ENCODE measurements at regions not wholly inside any gene's neighbourhood (a gene's known extent, or its start where the extent isn't known, plus 50 kb on each side); places are given as distances from the start of the nearest gene placed in this dataset.

DNA sequence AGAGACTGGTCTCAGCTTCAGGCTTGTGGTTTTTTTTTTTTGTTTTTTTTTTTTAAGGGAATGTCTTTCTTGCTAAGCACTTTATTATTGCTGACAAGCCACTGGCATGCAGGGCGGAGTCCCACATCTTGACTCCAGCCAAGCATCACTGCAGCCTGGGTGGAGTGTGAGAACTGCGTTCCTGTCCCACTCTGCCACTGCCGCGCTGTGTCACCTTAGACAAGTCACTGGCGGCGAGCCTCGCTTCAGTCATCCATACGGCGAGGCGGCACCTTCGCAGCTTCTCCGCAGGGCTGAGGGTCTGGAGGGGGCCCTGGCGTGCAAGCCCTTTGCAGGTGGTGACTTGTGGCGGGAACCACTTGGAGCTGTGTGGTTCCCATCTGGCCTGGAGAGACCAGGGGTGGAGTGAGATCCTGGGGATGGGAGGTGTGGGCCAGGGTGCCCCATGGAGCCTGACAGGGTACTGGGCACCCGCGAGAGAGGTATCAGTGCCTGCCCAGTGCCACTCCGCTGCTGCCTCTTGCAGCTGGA, 99.1 kb upstream of the CIBAR2 start:
- Histone ChIP-seq H3K9ac (ENCODE audit: insufficient read depth, low read length, poor library complexity, severe bottlenecking) (no peak overlapping the region), H4K20me1 (ENCODE audit: insufficient read depth, low read length) (no peaks in the 10 kb centered on the region), H3K4me2 (replicated peaks; ENCODE audit: extremely low read depth, low read length, poor library complexity, severe bottlenecking) (no peak overlapping the region), H2AFZ (ENCODE audit: insufficient read depth, low read depth, low read length, poor library complexity, severe bottlenecking) (no peak overlapping the region), H3K9me3 (replicated peaks in 1 of 2; ENCODE audit: control insufficient read depth in 1 of 2, insufficient read depth in 1 of 2, low read length in 2 of 2) (peaks cover 10 to 21% of the 10 kb centered on the region in 2 donors), H3K36me3 (replicated peaks in 1 of 2; ENCODE audit: control insufficient read depth in 1 of 2, insufficient read depth in 2 of 2, low read length in 2 of 2) (no peaks in the 10 kb centered on the region), H3K79me2 (ENCODE audit: insufficient read depth, low read length) (no peaks in the 10 kb centered on the region), H3K4me3 (replicated peaks in 1 of 3; ENCODE audit: low read depth in 2 of 3, low read length in 3 of 3) (no peak overlapping the region), H3K4me1 (ENCODE audit: control insufficient read depth in 1 of 2, insufficient read depth in 2 of 2, low read length in 2 of 2) (no peaks in the 10 kb centered on the region), H3K27ac (ENCODE audit: low read depth in 1 of 2, low read length in 2 of 2) (no peak overlapping the region), H3K27me3 (ENCODE audit: control insufficient read depth in 2 of 2, insufficient read depth in 2 of 2, low read length in 2 of 2) (no peaks in the 10 kb centered on the region)
- peaks cover 7 to 16% (median 13%) of the 10 kb centered on the region in 7 donors for H3K9me3 Mint-ChIP-seq
- H3K27me3 Mint-ChIP-seq (ENCODE audit: low read depth in 3 of 3) = peaks cover 0 to 16% (median 11%) of the 10 kb centered on the region in 3 donors
- intact Hi-C loops (cut with micrococcal nuclease) = no loop called here
- H3K4me1 Mint-ChIP-seq = no peaks in the 10 kb centered on the region
- H3K4me3 Mint-ChIP-seq = no peak overlapping the region
- no peaks in the 10 kb centered on the region for H3K36me3 Mint-ChIP-seq
- H3K27ac Mint-ChIP-seq = no peak overlapping the region
- WGBS (ENCODE audit: insufficient coverage) = 95% methylated on average over 17 of the region's 17 CpGs
- TF ChIP-seq, protein P1, sequence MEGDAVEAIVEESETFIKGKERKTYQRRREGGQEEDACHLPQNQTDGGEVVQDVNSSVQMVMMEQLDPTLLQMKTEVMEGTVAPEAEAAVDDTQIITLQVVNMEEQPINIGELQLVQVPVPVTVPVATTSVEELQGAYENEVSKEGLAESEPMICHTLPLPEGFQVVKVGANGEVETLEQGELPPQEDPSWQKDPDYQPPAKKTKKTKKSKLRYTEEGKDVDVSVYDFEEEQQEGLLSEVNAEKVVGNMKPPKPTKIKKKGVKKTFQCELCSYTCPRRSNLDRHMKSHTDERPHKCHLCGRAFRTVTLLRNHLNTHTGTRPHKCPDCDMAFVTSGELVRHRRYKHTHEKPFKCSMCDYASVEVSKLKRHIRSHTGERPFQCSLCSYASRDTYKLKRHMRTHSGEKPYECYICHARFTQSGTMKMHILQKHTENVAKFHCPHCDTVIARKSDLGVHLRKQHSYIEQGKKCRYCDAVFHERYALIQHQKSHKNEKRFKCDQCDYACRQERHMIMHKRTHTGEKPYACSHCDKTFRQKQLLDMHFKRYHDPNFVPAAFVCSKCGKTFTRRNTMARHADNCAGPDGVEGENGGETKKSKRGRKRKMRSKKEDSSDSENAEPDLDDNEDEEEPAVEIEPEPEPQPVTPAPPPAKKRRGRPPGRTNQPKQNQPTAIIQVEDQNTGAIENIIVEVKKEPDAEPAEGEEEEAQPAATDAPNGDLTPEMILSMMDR (IDR thresholded peaks at IDR 0.05) = no peak
- DNase-seq = no peak

DNA sequence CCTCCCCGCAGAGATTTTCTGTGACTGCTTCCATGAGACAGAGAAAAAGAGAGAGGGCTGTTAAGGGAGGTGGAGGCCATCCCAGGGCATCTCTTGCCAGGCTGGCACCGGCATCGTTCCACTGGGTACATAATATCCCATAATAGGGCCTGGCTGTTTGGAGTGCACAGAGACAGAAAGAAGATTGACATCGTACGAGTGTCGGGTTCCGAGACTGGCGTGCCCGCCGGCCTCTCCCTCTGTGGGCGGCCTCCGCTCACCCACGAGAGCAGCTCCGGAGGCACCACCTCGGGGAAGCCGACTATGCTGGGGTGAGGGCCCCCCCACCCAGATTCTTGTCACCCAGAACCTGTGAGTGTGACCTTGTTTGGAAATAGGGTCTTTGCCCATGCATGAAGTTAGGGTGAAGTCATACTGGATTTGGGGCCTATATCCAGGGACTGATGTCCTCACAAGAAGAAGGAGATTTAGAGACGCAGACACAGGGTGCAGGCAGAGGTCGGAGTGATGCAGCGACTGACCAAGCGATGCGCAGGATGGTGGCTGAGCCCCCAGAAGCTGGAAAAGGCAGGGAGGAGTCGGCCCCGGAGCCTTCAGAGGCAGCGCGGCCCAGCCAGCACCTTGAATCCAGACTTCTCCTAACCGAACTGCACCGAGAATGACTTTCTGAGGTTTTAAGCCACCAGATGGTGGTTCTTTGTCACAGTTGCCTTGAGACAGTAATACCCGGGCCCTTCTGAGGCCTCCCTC, 101.8 kb upstream of the CIBAR2 start:
- Histone ChIP-seq H3K27me3 (ENCODE audit: control insufficient read depth in 2 of 2, insufficient read depth in 2 of 2, low read length in 2 of 2) (no peaks in the 10 kb centered on the region), H2AFZ (ENCODE audit: insufficient read depth, low read depth, low read length, poor library complexity, severe bottlenecking) (no peak overlapping the region), H3K4me1 (ENCODE audit: control insufficient read depth in 1 of 2, insufficient read depth in 2 of 2, low read length in 2 of 2) (no peaks in the 10 kb centered on the region), H3K4me2 (replicated peaks; ENCODE audit: extremely low read depth, low read length, poor library complexity, severe bottlenecking) (no peak overlapping the region), H3K36me3 (replicated peaks in 1 of 2; ENCODE audit: control insufficient read depth in 1 of 2, insufficient read depth in 2 of 2, low read length in 2 of 2) (no peaks in the 10 kb centered on the region), H4K20me1 (ENCODE audit: insufficient read depth, low read length) (no peaks in the 10 kb centered on the region), H3K79me2 (ENCODE audit: insufficient read depth, low read length) (no peaks in the 10 kb centered on the region), H3K9ac (ENCODE audit: insufficient read depth, low read length, poor library complexity, severe bottlenecking) (no peak overlapping the region), H3K9me3 (replicated peaks in 1 of 2; ENCODE audit: control insufficient read depth in 1 of 2, insufficient read depth in 1 of 2, low read length in 2 of 2) (peaks cover 0 to 5% of the 10 kb centered on the region in 2 donors), H3K27ac (ENCODE audit: low read depth in 1 of 2, low read length in 2 of 2) (no peak overlapping the region), H3K4me3 (replicated peaks in 1 of 3; ENCODE audit: low read depth in 2 of 3, low read length in 3 of 3) (no peak overlapping the region)
- intact Hi-C loops (cut with micrococcal nuclease) = no loop called here
- Mint-ChIP-seq H3K27ac (no peak overlapping the region), H3K4me3 (no peak overlapping the region), H3K36me3 (no peaks in the 10 kb centered on the region), H3K9me3 (peaks cover 0 to 4% (median 1%) of the 10 kb centered on the region in 7 donors), H3K4me1 (no peaks in the 10 kb centered on the region), H3K27me3 (ENCODE audit: low read depth in 3 of 3) (peaks cover 0 to 11% (median 4%) of the 10 kb centered on the region in 3 donors)
- TF ChIP-seq, protein P1 (IDR thresholded peaks at IDR 0.05) = no peak
- WGBS (ENCODE audit: insufficient coverage) = 95% methylated on average over 26 of the region's 28 CpGs
- no peak for DNase-seq

Data from CD14-positive monocyte (primary cell).